NT2/D1 (cell line): ENCODE measurements at regions not wholly inside any gene's neighbourhood (a gene's known extent, or its start where the extent isn't known, plus 50 kb on each side); places are given as distances from the start of the nearest gene placed in this dataset.

Source experiments
- DNase-seq: peaks from one replicate; pipeline ENCODE4 v3.0.0-alpha.2; 2011; ENCODE audit warnings: low read depth, low spot score
- H3K27me3 ChIP-seq: 2 replicates; pipeline ENCODE4 v1.6.0; 2011; ENCODE audit warnings: mild to moderate bottlenecking; ENCODE audit not compliant: insufficient read length, insufficient read depth
- H3K36me3 ChIP-seq: 2 replicates; pipeline ENCODE4 v1.6.1; 2011; ENCODE audit warnings: mild to moderate bottlenecking, low read length, mixed read lengths; ENCODE audit not compliant: insufficient read depth, insufficient read length
- H3K4me1 ChIP-seq: 2 replicates; pipeline ENCODE4 v1.5.1; 2011; ENCODE audit not compliant: insufficient read depth, insufficient read length
- H3K4me3 ChIP-seq: 2 replicates; pipeline ENCODE4 v1.5.1; 2011; ENCODE audit warnings: low read depth; ENCODE audit not compliant: insufficient read length
- H3K9ac ChIP-seq: 2 replicates; pipeline ENCODE4 v1.6.0; 2011; ENCODE audit warnings: low read depth; ENCODE audit not compliant: insufficient read length
- H3K9me3 ChIP-seq: 2 replicates; pipeline ENCODE4 v1.5.1; 2011; ENCODE audit warnings: mild to moderate bottlenecking, low read length; ENCODE audit not compliant: insufficient read depth
- SUZ12 ChIP-seq: IDR thresholded peaks from 2 replicates; pipeline ENCODE4 v1.6.1; 2011; ENCODE audit not compliant: insufficient read length, insufficient read depth; ENCODE audit errors: extremely low read depth
- YY1 ChIP-seq: IDR thresholded peaks from 2 replicates; pipeline ENCODE4 v1.6.1; 2011; ENCODE audit not compliant: insufficient read length, insufficient read depth
- ZNF274 ChIP-seq: IDR thresholded peaks from 2 replicates; pipeline ENCODE4 v1.6.1; 2011; ENCODE audit warnings: mild to moderate bottlenecking, low read depth, low read length

- Histone ChIP-seq H3K9ac (no peak overlapping the region), H3K4me3 (no peak overlapping the region), H3K9me3 (no peaks in the 10 kb centered on the region), H3K36me3 (no peaks in the 10 kb centered on the region), H3K4me1 (no peaks in the 10 kb centered on the region), H3K27me3 (no peaks in the 10 kb centered on the region)
- TF ChIP-seq YY1, result no peak
- no peak for TF ChIP-seq ZNF274
- TF ChIP-seq SUZ12, result no peak
- no peak for DNase-seq
Measured at GRCh38 chr4:156437666-156438065, 484.0 kb upstream of the CTSO start.

- no peaks in the 10 kb centered on the region for H3K36me3 ChIP-seq
- H3K27me3 ChIP-seq, result no peaks in the 10 kb centered on the region
- H3K9ac ChIP-seq, result no peak overlapping the region
- no peak overlapping the region for H3K4me3 ChIP-seq
- H3K4me1 ChIP-seq, result no peaks in the 10 kb centered on the region
- no peaks in the 10 kb centered on the region; the same call in 1 of the 2 replicates for H3K9me3 ChIP-seq
- no peak for DNase-seq
- no peak for TF ChIP-seq SUZ12
- no peak for TF ChIP-seq ZNF274
- TF ChIP-seq YY1, result no peak
Measured at GRCh38 chr4:156422576-156422975, 468.9 kb upstream of the CTSO start.

GRCh38 chr4:156420623-156421022 lies 467.0 kb upstream of the CTSO start:
- no peak for TF ChIP-seq ZNF274
- TF ChIP-seq YY1, result no peak
- Histone ChIP-seq H3K27me3 (no peaks in the 10 kb centered on the region), H3K4me3 (no peak overlapping the region)

GRCh38 chr4:156419080-156419685 lies 465.5 kb upstream of the CTSO start:
- Histone ChIP-seq H3K36me3 (no peaks in the 10 kb centered on the region), H3K4me3 (no peak overlapping the region), H3K4me1 (no peaks in the 10 kb centered on the region), H3K9ac (no peak overlapping the region), H3K9me3 (no peaks in the 10 kb centered on the region; the same call in none of the 2 replicates), H3K27me3 (no peaks in the 10 kb centered on the region)
- TF ChIP-seq ZNF274, result no peak
- no peak for TF ChIP-seq SUZ12
- TF ChIP-seq YY1, result no peak
- DNase-seq, result no peak

More at GRCh38 chr4:156420623-156421022, 467.0 kb upstream of the CTSO start:
- no peak overlapping the region for H3K9ac ChIP-seq
- H3K9me3 ChIP-seq, result no peaks in the 10 kb centered on the region; the same call in 1 of the 2 replicates
- H3K36me3 ChIP-seq, result no peaks in the 10 kb centered on the region
- no peaks in the 10 kb centered on the region for H3K4me1 ChIP-seq
- DNase-seq, result no peak

GRCh38 chr4:156414406-156414805 lies 460.7 kb upstream of the CTSO start:
- no peaks in the 10 kb centered on the region for H3K36me3 ChIP-seq
- H3K9ac ChIP-seq, result no peak overlapping the region
- no peaks in the 10 kb centered on the region for H3K27me3 ChIP-seq
- no peak overlapping the region for H3K4me3 ChIP-seq
- no peak for TF ChIP-seq ZNF274
- TF ChIP-seq YY1, result no peak
- TF ChIP-seq SUZ12, result no peak
- H3K9me3 ChIP-seq, result no peaks in the 10 kb centered on the region; the same call in none of the 2 replicates
- no peaks in the 10 kb centered on the region for H3K4me1 ChIP-seq
- no peak for DNase-seq

GRCh38 chr4:156413239-156414135 lies 459.8 kb upstream of the CTSO start:
- Histone ChIP-seq H3K27me3 (no peaks in the 10 kb centered on the region), H3K9ac (no peak overlapping the region), H3K36me3 (no peaks in the 10 kb centered on the region), H3K9me3 (no peaks in the 10 kb centered on the region; the same call in none of the 2 replicates), H3K4me1 (no peaks in the 10 kb centered on the region), H3K4me3 (no peak overlapping the region)
- DNase-seq, result no peak
- TF ChIP-seq SUZ12, result no peak
- no peak for TF ChIP-seq ZNF274
- no peak for TF ChIP-seq YY1

- Histone ChIP-seq H3K4me1 (no peaks in the 10 kb centered on the region), H3K4me3 (no peak overlapping the region), H3K27me3 (no peaks in the 10 kb centered on the region), H3K9me3 (no peaks in the 10 kb centered on the region; the same call in none of the 2 replicates), H3K9ac (no peak overlapping the region), H3K36me3 (no peaks in the 10 kb centered on the region)
- TF ChIP-seq ZNF274 (no peak), YY1 (no peak), SUZ12 (no peak)
- DNase-seq, result no peak
Measured at GRCh38 chr4:156411531-156411930, 457.9 kb upstream of the CTSO start.
